CD4-positive, alpha-beta T cell treated with Interleukin-10 for 1 hour (primary cell): ENCODE measurements at regions not wholly inside any gene's neighbourhood (a gene's known extent, or its start where the extent isn't known, plus 50 kb on each side); places are given as distances from the start of the nearest gene placed in this dataset.

Experiments
- DNase-seq: peaks from one replicate; pipeline ENCODE4 v3.0.0-alpha.2; 2020

DNA sequence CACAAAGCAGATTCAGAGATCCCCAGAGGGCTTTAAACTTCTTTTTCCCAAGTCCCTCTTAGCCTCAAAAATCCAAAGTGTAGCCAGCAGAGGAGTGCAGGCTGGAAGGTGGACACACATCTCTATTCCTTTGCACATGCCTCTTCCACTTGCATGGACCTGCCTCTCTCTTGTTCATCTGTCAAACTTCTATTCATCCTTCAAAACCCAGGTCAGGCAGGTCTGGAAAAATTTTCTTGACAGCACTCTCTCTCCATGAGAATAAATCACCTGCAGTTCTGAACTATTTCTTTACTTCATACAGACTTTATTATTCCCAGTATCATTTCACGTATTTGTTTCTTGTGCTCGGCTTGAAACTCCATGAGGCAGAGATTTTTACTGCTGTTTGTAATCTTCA is 127.5 kb downstream of the SS18 start:
- no peak for DNase-seq

DNA sequence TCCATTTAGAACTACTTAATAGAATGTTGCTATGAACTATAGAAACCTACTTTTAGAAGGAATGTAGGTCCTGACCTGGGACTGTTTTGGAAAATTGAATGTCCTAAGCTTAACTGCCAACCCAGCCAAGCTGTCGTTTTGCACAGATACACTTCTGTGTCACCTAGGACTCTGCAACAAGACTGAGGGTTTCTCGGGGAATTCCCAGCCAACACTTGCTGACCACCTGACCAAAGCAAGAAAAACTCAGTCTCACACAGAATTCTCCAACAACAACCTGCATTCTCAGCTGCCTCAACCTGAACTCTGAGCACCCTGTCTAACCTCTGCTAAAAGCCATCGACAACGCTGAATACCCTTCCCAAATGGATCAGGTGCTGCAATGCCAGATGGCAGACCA is 128.2 kb downstream of the SS18 start:
- DNase-seq, result no peak

DNA sequence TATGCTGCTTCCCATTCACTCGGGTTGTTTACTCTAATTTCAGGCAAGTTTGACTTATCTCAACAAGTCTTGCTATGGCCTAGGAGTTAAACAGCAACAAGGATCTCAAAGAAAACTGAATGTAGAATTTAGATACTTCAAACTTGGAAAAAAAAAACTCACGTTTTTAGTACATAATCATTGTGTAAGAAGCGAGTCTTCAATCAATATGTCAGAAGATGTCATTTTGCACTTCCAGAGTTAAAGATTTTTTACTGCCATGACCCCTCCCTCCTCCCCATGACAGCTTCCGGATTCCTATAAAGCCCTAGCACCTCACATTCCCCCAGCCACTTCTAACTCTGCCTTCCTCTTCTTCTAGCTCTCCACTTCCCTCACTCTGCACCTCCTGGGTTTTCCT is 133.4 kb downstream of the SS18 start:
- DNase-seq, result no peak

DNA sequence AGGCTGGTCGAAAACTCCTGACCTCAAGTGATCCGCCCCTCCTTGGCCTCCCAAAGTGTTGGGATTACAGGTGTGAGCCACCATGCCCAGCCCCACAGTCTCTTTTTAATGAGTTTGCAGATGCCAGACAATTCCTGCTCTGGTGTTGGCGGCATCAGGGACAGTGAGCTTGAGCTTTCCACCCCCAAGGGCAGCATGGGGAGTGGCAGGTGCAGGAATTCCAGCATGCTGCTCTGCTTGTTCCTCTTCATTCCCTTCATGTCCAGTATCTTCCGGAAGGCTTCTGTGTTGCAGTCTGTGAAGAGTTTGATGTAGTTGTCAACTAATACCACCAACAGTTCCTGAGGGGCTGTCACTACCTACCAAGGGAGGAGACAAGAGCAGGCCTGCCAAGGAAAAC is 137.3 kb downstream of the SS18 start:
- DNase-seq, result no peak

DNA sequence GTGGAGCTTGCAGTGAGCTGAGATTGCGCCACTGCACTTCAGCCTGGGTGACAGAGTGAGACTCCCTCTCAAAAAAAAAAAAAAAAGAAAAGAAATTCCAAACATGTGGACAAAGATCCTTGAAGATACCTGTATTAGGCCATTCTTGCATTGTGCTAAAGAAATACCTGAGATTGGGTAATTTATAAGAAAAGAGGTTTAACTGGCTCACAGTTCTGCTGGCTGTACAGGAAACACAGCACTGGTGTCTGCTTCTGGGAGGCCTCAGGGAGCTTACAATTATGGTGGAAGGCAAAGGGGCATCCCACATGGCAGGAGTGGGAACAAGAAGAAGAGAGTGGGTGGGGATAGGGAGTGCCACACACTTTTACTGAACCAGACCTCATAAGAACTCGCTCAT is 140.1 kb downstream of the SS18 start:
- DNase-seq, result no peak

DNA sequence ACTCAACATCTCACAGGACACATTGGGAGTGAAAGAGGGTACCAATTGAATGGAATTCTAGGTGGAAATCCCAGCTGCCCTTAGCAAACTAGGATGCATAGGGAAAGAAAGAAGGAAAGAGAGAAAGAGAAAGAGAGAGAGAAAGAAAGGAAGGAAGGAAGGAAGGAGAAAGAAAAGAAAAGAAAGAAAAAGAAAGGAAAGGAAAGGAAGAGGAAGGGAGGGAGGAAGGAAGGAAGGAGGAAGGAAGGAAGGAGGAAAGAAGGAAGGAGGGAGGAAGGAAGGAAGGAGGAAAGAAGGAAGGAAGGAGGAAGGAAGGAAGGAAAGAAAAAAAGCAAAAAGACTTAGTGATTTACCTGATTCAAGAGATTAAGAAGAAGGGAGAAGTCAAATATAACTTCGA is 143.9 kb downstream of the SS18 start:
- DNase-seq, result no peak

DNA sequence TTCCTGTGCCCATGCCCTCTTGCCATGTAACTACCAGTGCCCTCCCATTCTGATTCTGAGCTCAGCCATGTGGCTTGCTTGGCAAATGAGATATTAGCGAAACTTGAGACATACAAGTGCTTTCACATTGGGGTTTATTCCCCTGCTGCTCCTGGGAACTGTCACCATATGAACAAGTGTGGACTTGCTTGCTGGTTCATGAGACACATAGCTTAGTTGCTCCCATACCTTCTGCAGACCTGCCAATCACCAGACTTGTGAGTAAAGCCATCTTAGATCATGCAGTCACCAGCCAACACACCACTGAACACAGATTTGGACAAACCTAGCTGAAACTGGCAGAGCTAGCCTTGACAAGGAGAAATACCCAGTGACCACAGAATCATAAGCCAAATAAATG is 155.1 kb downstream of the SS18 start:
- DNase-seq, result no peak

DNA sequence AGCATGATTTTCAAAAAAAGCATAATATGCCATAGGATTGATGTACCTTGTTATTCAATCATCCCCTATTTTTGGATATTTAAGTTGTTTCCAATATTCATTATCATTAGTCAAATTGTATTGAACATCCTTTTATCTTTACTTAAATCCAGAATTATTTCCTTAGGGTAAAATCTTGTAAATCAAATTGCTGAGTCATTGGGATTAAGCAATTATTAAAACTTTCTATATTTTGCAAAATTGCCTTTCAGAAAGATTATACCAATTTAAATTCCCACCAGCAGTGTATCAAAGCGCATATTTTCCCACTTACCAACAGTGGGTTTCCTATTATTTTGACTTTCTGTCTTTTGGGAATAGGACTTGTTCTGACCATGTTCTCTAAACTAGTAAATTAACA is 159.3 kb downstream of the SS18 start:
- DNase-seq, result no peak

DNA sequence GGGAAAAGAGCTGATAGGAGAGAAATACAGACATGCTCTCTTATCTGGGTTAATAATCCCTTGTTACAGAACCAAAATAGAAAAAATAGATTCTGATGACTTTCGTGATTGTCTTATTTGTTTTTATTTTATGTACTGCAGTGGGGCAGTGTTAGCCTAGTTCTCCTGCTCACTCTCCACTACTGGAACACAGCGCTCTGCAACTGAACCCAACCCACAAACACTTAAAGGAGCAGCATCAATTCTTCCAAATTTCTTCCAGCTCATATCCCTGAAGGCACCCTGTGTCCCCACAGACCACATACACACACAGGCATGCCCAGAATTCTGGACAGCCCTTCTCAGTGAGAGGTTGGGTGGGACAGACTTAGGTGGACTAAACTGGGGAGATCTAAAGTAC is 160.6 kb downstream of the SS18 start:
- DNase-seq, result no peak

DNA sequence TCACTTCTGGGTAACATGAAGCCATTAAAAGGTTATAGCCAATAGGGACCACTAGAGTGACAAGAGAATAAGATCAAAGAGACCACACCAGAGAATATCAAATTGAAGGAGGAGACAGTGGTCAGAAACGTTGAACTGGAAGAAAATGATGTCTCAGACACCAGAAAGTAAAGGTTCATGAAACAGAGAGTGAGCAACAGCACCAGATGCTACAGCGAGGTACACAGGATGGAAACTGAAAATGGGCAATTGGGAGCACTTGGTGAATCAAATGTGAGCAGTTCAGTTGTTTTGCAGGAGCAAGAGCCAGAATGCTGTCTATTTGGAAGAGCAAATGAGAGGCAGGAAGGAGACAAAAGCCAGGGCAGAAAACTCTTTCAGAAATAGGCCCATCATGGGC is 162.6 kb downstream of the SS18 start:
- no peak for DNase-seq

DNA sequence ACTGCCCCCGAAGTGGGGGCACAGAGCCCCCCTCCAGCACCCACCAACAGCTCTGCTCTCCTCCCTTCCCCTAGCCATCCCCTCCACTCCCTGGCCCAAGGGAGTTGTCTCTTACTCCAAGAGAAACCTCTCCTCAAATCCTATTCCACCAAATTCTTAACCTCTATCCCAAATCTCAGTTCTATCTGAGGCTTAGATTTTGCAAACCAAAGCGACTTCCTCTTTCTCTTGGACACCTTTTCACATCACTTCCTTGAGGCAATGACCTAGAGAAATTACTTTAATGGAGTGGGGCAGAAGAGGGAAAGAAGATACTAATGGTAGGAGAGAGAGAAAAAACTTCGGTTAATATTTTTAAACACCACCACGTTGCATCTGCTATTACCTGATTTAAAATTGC is 167.2 kb downstream of the SS18 start:
- DNase-seq, result no peak

DNA sequence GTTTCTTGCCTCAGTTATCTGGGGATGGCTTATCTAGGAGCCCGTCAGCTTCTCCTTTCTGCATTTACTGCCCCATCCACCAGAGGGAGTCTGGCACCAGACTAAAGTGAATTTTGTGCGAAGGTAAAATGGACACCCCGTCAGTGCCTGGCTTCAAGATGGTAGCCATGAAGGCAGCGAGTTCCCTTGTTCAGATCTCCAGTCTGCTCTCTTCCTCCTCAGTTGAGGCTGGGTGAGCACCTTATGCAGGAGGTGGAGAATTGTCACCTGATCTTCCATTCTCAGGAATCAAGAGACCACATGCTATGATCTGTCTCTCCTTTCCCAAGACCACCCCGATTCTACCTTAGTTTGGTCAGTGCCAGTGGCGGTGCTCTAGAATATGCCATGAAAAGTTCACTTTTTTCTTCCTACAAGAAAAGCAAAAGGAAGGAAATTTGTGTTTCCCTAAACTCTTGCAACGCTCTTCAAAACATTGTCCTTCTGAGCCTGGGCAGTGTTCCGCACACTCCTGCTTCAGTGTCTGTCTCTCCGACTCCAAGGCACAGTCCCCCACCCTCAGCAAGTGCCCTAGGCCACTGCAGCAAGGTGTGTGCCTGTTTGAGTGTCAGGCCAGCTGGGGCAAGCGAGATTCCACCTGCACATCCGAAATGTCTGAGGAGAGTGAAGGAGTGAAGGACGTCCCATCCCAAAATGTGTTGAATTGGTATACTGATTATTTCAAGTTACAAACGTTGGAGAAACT is 168.6 kb downstream of the SS18 start:
- DNase-seq, result peak; percentile 41

DNA sequence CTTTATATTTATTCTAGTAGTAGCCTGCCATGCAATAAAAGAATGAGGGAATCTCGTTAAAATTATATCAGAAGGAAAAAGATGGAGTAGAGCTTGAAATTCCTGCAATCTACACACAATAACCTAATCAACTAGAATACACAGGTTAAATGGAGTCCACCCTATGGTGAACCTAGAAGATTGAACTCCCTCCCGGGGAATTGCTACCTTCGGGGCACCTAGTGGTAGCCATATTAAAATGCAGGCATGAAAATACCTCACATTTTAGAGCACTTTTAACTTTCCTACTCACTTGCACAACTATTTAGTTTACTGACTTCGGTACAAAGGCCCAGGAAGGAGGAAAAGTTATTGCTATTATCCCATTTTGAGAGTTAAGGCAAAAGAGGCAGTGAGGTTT is 174.5 kb downstream of the SS18 start:
- DNase-seq, result no peak

DNA sequence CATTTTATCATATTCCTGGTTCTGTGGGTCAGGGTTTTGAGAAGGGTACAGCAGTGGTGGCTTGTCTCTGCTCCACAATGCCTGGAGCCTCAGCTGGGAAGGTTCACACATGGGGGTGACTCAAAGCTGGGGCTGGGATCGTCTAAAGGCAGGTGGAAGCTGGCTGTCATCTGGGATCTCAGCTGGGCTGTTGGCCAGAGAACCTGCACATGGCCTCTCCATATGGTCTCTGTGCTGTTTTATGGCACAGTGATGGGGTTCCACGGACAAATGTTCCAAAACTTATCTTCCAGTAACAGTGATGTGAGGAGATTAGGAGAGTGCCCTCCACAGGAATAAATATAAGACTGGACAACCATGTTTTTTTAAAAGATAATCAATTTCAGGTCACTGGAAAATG is 191.4 kb downstream of the SS18 start:
- no peak for DNase-seq

DNA sequence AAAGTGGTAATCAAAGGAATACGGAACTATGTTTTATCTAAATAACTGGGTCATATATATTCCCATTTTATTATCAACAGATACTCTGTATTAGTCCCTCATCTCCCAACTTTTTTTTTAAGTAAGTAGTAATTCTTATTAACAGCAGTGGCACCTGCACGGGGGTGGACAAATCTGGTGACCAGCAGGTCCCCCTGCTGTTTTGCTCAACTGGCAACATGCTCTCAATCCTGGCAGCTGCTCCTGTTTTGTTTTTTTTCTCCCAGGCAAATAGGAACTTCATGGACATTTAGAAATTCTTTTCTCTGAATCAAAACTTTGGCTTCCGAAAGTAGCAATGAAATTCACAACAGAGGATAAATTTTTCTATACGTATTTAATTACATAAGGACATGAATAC is 193.5 kb downstream of the SS18 start:
- DNase-seq, result no peak

DNA sequence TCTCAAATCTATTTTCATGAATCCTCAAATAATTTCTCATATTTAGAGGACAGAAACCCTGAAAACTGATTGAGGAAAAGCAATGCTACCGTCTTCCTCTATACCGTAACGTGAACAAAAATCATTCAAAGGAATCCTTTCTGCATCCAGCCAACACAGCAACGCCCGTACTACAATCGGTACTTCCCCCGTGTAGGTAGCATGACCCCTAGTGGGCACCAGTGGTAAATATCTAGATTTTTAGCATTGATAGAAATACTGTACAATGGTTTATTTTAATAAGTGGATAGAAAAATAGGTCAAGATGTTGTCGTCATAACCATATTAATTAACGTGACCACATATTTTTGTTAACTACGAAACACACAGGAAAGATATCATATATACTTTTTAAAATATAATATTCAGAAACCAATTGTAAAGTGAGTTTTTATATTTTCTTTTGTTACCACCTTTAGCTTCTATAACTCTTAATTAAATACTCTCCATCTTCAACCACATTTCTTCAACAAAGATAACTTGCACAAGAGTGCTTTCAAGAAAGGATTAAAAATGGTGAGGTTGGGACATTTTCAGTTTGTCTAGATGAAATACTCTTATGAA is 194.1 kb downstream of the SS18 start:
- DNase-seq, result peak; percentile 32

DNA sequence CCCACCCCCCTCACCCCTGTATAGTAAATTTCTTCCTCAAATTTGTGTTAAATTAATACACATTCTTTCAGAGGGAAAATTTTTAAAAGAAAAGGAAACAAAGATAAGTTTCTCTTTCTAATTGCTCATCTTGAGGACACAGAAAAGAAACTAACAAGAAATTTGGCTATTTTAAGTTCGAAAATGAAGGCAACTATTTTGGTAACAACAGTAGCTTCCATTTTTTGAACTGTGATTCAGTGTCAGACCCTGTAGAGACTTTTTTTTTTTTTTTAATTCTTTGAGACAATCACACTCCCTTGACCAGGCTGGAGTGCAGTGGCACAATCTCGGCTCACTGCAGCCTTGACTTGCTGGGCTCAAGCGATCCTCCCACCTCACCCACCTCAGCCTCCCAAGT is 194.9 kb downstream of the SS18 start:
- DNase-seq, result no peak

DNA sequence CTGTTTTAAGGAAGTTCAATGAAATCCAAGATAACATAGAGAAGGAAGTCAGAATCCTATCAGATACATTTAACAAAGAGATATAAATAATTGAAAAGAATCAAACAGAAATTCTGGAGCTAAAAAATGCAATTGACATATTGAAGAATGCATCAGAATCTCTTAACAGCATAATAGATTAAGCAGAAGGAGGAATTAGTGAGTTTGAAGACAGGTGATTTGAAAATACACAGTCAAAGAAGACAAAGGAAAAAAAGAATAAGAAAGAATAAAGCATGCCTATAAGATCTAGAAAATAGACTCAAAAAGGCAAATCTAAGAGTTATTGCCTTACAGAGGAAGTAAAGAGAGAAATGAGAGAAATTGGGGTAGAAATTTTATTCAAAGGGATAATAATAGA is 204.1 kb downstream of the SS18 start:
- no peak for DNase-seq

DNA sequence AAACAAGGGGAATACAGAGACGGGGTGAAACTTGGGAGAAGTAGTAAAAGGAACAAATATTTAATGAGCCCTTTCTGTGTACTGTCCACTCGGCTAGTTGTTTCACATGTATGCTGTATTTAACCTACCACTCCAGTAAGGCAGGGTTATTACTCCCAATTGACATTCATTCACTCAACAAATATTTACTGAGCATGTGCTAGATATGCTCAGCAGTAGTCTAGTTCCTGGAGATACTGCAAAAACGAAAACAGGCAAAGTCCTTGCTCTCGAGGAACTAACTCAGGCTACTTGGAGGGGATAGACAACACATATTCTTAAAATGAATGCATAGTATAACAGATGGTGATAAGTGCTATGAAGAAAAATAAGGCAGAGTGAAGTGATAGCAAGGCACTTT is 207.3 kb downstream of the SS18 start:
- no peak for DNase-seq

DNA sequence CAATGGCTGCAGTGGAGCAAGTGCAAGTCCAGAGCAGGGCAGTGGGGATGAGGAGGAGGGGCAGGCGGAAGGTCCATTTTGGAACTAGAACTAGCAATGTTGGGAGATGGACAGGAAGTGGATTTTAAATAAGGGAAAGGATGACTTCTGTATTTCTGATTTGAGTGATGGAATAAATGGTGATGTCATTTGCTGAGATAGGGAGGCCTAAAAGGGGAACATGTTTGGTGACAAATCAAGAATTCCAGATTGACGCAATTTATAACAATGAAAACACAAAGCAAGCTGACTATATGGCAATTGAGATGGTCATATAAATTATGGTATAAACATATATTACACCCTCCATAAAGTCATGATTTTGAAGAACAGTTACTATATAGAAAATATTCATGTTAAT is 209.3 kb downstream of the SS18 start:
- DNase-seq, result no peak

DNA sequence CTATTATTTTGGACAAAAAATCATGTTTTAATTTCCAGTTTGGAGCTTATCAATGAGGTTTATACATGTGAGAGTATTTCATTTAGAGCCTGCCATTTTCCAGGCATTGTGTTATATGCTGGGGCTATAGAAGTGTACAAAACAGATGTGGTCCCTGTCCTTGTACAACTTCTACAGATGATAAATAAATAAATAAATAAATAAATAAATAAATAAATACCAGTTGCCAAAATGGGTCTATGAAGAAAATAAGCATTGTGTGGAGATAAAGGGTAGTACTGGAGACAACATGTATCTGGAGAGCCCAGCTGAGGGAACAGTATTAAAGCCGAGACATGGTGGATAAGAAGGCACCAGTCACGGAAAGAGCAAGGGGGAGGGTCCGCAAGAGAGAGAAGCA is 210.0 kb downstream of the SS18 start:
- DNase-seq, result no peak

DNA sequence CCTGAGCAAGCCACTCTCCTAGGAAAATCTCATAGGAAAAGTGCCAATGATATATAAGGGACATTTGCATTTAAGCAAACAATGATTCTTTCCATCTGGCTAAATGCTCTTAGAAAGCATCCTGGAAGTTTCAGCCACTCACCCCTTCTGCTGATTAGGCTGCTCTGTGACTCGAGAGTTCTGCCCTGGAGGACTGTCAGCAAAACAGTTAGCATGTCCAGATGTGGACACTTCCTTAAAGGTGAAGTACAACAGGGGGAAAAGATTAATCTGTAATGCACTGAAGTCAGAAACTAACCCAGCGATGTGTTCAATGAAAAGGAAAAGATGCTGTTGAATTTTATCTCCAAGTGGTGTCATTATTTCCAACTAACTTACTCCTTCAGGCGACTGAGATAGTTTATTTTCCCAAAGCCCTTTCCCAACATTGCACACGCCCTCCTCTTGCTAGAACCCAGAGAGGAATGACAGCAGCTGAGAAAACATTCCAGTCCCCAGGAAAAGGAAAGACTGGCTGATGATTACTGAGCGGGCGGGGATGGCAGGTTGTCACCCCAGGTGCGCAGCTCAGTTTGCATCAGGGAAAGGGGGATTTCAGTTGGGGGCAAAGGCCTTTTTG is 214.0 kb downstream of the SS18 start:
- DNase-seq, result no peak

DNA sequence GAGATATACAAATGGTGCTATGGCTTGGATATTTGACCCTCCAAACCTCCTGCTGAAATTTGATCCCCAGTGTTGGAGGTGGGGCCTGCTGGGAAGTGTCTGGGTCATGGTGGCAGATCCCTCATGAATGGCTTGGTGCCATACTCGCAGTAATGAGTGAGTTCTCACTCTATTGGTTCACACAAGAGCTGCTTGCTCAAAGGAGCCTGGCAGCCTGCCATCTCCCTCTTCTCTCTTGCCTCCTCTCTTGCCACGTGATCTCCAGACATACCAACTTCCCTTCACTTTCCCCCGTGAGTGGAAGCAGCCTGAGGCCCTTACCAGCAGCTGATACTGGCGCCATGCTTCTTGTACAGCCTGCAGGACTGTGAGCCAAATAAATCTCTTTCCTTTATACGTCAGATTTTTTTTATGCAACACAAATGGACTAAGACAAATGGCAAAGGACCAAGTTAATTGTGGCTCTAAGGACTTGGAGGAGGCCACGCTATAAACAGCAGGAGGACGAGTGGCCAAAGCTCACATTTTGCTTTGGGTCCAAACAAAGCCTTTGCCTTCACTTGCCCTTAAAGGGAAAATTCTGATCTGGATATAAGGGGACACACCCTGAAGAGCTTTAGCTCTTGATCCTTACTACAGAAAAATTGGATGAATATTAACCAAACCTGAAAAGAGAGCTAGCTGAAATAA is 214.7 kb downstream of the SS18 start:
- no peak for DNase-seq

DNA sequence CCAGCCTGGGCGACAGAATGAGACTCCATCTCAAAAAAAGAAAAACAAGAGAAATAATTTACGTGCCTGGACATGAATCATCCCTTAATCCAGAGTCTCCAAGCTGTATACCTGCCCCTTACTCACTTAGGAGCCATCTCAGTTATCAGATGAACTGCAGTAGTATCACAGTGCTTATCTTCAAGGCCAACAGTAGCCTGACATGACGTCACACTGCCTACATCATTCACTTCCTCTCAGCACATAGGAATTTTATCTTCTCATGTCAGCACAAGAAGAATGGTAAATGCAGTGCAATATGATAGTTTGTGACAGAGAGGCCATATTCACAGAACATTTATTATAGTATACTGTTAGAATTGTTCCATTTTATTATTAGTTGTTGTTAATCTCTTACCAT is 216.6 kb downstream of the SS18 start:
- DNase-seq, result no peak
